ENCODE measurements at regions not wholly inside any gene's neighbourhood (a gene's known extent, or its start where the extent isn't known, plus 50 kb on each side); places are given as distances from the start of the nearest gene placed in this dataset.

- intact Hi-C loops (cut with DNase I, micrococcal nuclease) = no loop called here
- POLR2A ChIA-PET = no interaction called here
- Histone ChIP-seq H3K27ac (ENCODE audit: low read depth in 1 of 2, low read length in 2 of 2) (no peak overlapping the region), H3K9me3 (ENCODE audit: control insufficient read depth in 1 of 2, insufficient read depth in 1 of 2, low read length in 2 of 2) (peaks cover 0 to 25% of the 10 kb centered on the region in 2 experiments), H3K4me1 (ENCODE audit: insufficient read depth, low read length) (no peaks in the 10 kb centered on the region), H3K36me3 (ENCODE audit: insufficient read depth, low read length) (no peaks in the 10 kb centered on the region), H3K4me3 (ENCODE audit: low read length) (no peak overlapping the region), H3K27me3 (ENCODE audit: control insufficient read depth in 1 of 2, insufficient read depth in 2 of 2, low read length in 2 of 2) (peaks cover 0 to 3% of the 10 kb centered on the region in 2 experiments)
- Mint-ChIP-seq H3K4me1 (ENCODE audit: low read depth) (no peaks in the 10 kb centered on the region), H3K27ac (no peak overlapping the region), H3K27me3 (peaks cover 8% of the 10 kb centered on the region), H3K36me3 (ENCODE audit: low read depth) (no peaks in the 10 kb centered on the region), H3K9me3 (no peaks in the 10 kb centered on the region), H3K4me3 (no peak overlapping the region)
- CTCF ChIA-PET = no interaction called here
- no peak for DNase-seq
- no peak for TF ChIP-seq CTCF (IDR thresholded peaks at IDR 0.05)
- no peak for ATAC-seq (ENCODE audit: poor library complexity)
These were observed 257.9 kb downstream of the SOX9 start for GRCh38 chr17:72378414-72379390.

DNA sequence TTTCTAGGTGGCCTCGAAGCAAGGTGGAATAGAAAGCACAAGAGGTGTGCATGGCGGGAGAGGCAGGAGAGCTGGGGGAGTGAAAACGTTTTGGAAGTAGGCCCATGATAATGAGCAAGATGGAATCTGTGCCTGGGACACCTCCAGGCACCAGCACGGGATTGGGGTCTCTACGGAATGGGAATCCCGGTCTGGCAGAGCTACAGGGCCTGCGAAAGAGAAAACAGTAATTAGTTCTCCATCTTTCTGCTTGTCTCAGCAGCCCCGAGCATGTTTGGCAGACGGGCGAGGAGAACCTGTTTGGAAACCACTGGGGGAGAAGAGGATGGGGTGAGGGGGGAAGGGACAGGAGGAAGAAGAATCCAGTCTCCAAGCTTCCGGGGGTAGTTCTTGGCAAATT is 258.7 kb downstream of the SOX9 start:
- Mint-ChIP-seq H3K27me3 (peaks cover 10% of the 10 kb centered on the region), H3K4me3 (no peak overlapping the region), H3K9me3 (no peaks in the 10 kb centered on the region), H3K36me3 (ENCODE audit: low read depth) (no peaks in the 10 kb centered on the region), H3K4me1 (ENCODE audit: low read depth) (no peaks in the 10 kb centered on the region), H3K27ac (no peak overlapping the region)
- H3K4me1 ChIP-seq (ENCODE audit: insufficient read depth, low read length) = no peaks in the 10 kb centered on the region
- ATAC-seq (ENCODE audit: poor library complexity) (no peak), DNase-seq (no peak)
- no peak overlapping the region for H3K4me3 ChIP-seq (ENCODE audit: low read length)
- peaks cover 0 to 19% of the 10 kb centered on the region in 2 experiments for H3K9me3 ChIP-seq (ENCODE audit: control insufficient read depth in 1 of 2, insufficient read depth in 1 of 2, low read length in 2 of 2)
- H3K27ac ChIP-seq (ENCODE audit: low read depth in 1 of 2, low read length in 2 of 2) = no peak overlapping the region
- POLR2A ChIA-PET = no interaction called here
- TF ChIP-seq CTCF (IDR thresholded peaks at IDR 0.05) = no peak
- H3K36me3 ChIP-seq (ENCODE audit: insufficient read depth, low read length) = no peaks in the 10 kb centered on the region
- intact Hi-C loops (cut with DNase I, micrococcal nuclease) = no loop called here
- CTCF ChIA-PET = no interaction called here
- H3K27me3 ChIP-seq (ENCODE audit: control insufficient read depth in 1 of 2, insufficient read depth in 2 of 2, low read length in 2 of 2) = peaks cover 0 to 3% of the 10 kb centered on the region in 2 experiments

DNA sequence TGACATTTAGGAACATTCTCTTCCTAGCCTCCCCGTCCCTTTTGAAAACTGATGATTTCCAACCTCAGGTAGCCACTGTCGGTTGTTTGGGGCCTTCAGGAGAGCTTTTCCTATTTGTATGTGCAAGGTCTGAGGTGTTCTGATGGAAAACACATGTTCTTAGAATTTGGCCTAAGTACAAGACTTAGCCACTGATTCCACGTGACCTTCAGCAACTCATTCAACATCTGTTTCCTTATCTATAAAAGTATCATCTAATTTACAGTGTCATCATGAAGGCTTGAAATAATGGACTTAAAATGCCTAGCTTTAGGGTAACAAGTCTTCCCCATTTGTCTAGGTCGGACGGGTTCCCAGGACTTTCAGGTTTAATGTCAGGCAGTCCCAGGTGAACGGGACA is 259.3 kb downstream of the SOX9 start:
- Mint-ChIP-seq H3K36me3 (ENCODE audit: low read depth) (no peaks in the 10 kb centered on the region), H3K4me1 (ENCODE audit: low read depth) (no peaks in the 10 kb centered on the region), H3K27me3 (peaks cover 10% of the 10 kb centered on the region), H3K9me3 (no peaks in the 10 kb centered on the region), H3K4me3 (no peak overlapping the region), H3K27ac (no peak overlapping the region)
- ChIA-PET CTCF (no interaction called here), POLR2A (no interaction called here)
- Histone ChIP-seq H3K4me3 (ENCODE audit: low read length) (no peak overlapping the region), H3K4me1 (ENCODE audit: insufficient read depth, low read length) (no peaks in the 10 kb centered on the region), H3K27me3 (ENCODE audit: control insufficient read depth in 1 of 2, insufficient read depth in 2 of 2, low read length in 2 of 2) (peaks cover 0 to 3% of the 10 kb centered on the region in 2 experiments), H3K36me3 (ENCODE audit: insufficient read depth, low read length) (no peaks in the 10 kb centered on the region), H3K9me3 (ENCODE audit: control insufficient read depth in 1 of 2, insufficient read depth in 1 of 2, low read length in 2 of 2) (peaks cover 0 to 23% of the 10 kb centered on the region in 2 experiments), H3K27ac (ENCODE audit: low read depth in 1 of 2, low read length in 2 of 2) (no peak overlapping the region)
- no peak for TF ChIP-seq CTCF (IDR thresholded peaks at IDR 0.05)
- ATAC-seq (ENCODE audit: poor library complexity) (no peak), DNase-seq (no peak)
- intact Hi-C loops (cut with DNase I, micrococcal nuclease) = no loop called here

Data from CD4-positive, alpha-beta T cell (primary cell).